Thyroid gland (tissue), 4 donors: ENCODE measurements at regions not wholly inside any gene's neighbourhood (a gene's known extent, or its start where the extent isn't known, plus 50 kb on each side); places are given as distances from the start of the nearest gene placed in this dataset.

Experiments
- CTCF ChIP-seq, 6 experiments: fragments of 200-600 bp in 3 of 6; fragments of 450-650 bp in 3 of 6; sonication (generic) in 3 of 6; IDR thresholded peaks; one replicate each; pipeline ENCODE4 v1.5.1; 2016 to 2019; ENCODE audit warnings: antibody characterized with exemption in 6 of 6, mild to moderate bottlenecking in 2 of 6, inconsistent platforms in 1 of 6, moderate library complexity in 1 of 6
- POLR2A ChIP-seq, 2 donors: fragments of 450-650 bp; IDR thresholded peaks; one replicate each; pipeline ENCODE4 v1.6.1; 2017; ENCODE audit warnings: antibody characterized with exemption in 2 of 2, mild to moderate bottlenecking in 2 of 2, moderate library complexity in 1 of 2

- no peak for TF ChIP-seq POLR2A (IDR thresholded peaks at IDR 0.05)
- no peak for TF ChIP-seq CTCF (IDR thresholded peaks at IDR 0.05)
Observed at GRCh38 chr1:55463814-55464475, 248.8 kb upstream of the USP24 start.
